H9 (cell line): ENCODE measurements at regions not wholly inside any gene's neighbourhood (a gene's known extent, or its start where the extent isn't known, plus 50 kb on each side); places are given as distances from the start of the nearest gene placed in this dataset.

Source experiments
- DNase-seq: peaks from one replicate; pipeline ENCODE4 v3.0.0-alpha.2; 2017
- H2AFZ ChIP-seq: one replicate; pipeline ENCODE4 v1.6.1; 2013; ENCODE audit warnings: mild to moderate bottlenecking, low read length, control low read depth, moderate library complexity
- H2AK5ac ChIP-seq: 2 replicates; pipeline ENCODE4 v1.6.1; 2013; ENCODE audit warnings: low read length, control low read depth, mixed read lengths; ENCODE audit not compliant: insufficient read length
- H2BK120ac ChIP-seq: one replicate; pipeline ENCODE4 v1.6.1; 2013; ENCODE audit warnings: low read depth, mild to moderate bottlenecking, low read length, control low read depth, inconsistent platforms; ENCODE audit not compliant: poor library complexity, severe bottlenecking
- H2BK12ac ChIP-seq: 2 replicates; pipeline ENCODE4 v1.6.1; 2013; ENCODE audit warnings: low read length, control low read depth, mixed read lengths, low read depth; ENCODE audit not compliant: insufficient read length
- H2BK15ac ChIP-seq: 2 replicates; pipeline ENCODE4 v1.6.1; 2013; ENCODE audit warnings: low read depth, low read length, control low read depth
- H2BK20ac ChIP-seq: one replicate; pipeline ENCODE4 v1.6.1; 2013; ENCODE audit warnings: low read depth, mild to moderate bottlenecking, low read length, control low read depth, inconsistent platforms; ENCODE audit not compliant: poor library complexity, severe bottlenecking
- H2BK5ac ChIP-seq: 2 replicates; pipeline ENCODE4 v1.6.1; 2013; ENCODE audit warnings: low read length, control low read depth, mixed read lengths; ENCODE audit not compliant: insufficient read length
- H3K14ac ChIP-seq: 2 replicates; pipeline ENCODE4 v1.6.1; 2013; ENCODE audit warnings: low read length, control low read depth; ENCODE audit not compliant: insufficient read depth
- H3K18ac ChIP-seq: 2 replicates; pipeline ENCODE4 v1.6.1; 2013; ENCODE audit warnings: low read depth, mild to moderate bottlenecking, mixed read lengths, low read length, control low read depth; ENCODE audit not compliant: insufficient read length
- H3K23ac ChIP-seq: 2 replicates; pipeline ENCODE4 v1.6.1; 2013; ENCODE audit warnings: low read length, control low read depth, mixed read lengths, low read depth; ENCODE audit not compliant: insufficient read length
- H3K23me2 ChIP-seq: 2 replicates; pipeline ENCODE4 v1.6.1; 2013; ENCODE audit warnings: low read depth, mild to moderate bottlenecking, mixed read lengths, low read length, control low read depth; ENCODE audit not compliant: insufficient read length, poor library complexity, severe bottlenecking
- H3K27ac ChIP-seq: 2 replicates; pipeline ENCODE4 v1.5.1; 2013; ENCODE audit warnings: low read length, control low read depth, mixed read lengths, low read depth; ENCODE audit not compliant: insufficient read length
- H3K27me3 ChIP-seq: 2 replicates; pipeline ENCODE4 v1.6.1; 2013; ENCODE audit warnings: low read length, control low read depth, inconsistent platforms; ENCODE audit not compliant: insufficient read depth
- H3K4ac ChIP-seq: 2 replicates; pipeline ENCODE4 v1.6.1; 2013; ENCODE audit warnings: low read depth, mild to moderate bottlenecking, control low read depth, inconsistent platforms, low read length, moderate library complexity
- H3K4me1 ChIP-seq: 2 replicates; pipeline ENCODE4 v1.6.1; 2013; ENCODE audit warnings: low read length, control low read depth, inconsistent platforms; ENCODE audit not compliant: insufficient read depth
- H3K4me2 ChIP-seq: 2 replicates; pipeline ENCODE4 v1.6.1; 2013; ENCODE audit warnings: low read length, control low read depth, mixed read lengths; ENCODE audit not compliant: insufficient read length, insufficient read depth
- H3K56ac ChIP-seq: 2 replicates; pipeline ENCODE4 v1.6.1; 2013; ENCODE audit warnings: low read depth, mild to moderate bottlenecking, mixed read lengths, low read length, control low read depth; ENCODE audit not compliant: insufficient read length
- H3K79me1 ChIP-seq: 2 replicates; pipeline ENCODE4 v1.6.1; 2013; ENCODE audit warnings: low read depth, mild to moderate bottlenecking, moderate library complexity, low read length, control low read depth, inconsistent platforms; ENCODE audit not compliant: insufficient read depth, poor library complexity, severe bottlenecking
- H3K79me2 ChIP-seq: 2 replicates; pipeline ENCODE4 v1.6.1; 2013; ENCODE audit warnings: low read length, control low read depth, inconsistent platforms; ENCODE audit not compliant: insufficient read depth
- H3K9ac ChIP-seq: 2 replicates; pipeline ENCODE4 v1.6.1; 2013; ENCODE audit warnings: low read length, control low read depth, mixed read lengths; ENCODE audit not compliant: insufficient read length; ENCODE audit errors: extremely low read depth
- H3K9me3 ChIP-seq: one replicate; pipeline ENCODE4 v1.6.1; 2013; ENCODE audit warnings: low read depth, low read length, inconsistent platforms; ENCODE audit not compliant: control insufficient read depth
- H3T11ph ChIP-seq: one replicate; pipeline ENCODE4 v1.6.1; 2013; ENCODE audit warnings: mild to moderate bottlenecking, low read length, control low read depth, inconsistent platforms
- H4K20me1 ChIP-seq: one replicate; pipeline ENCODE4 v1.6.1; 2013; ENCODE audit not compliant: control insufficient read depth, insufficient read length, insufficient read depth
- H4K5ac ChIP-seq: 2 replicates; pipeline ENCODE4 v1.6.1; 2013; ENCODE audit warnings: low read depth, mild to moderate bottlenecking, mixed read lengths, low read length, control low read depth; ENCODE audit not compliant: insufficient read length
- H4K8ac ChIP-seq: replicated peaks from 2 replicates; pipeline ENCODE4 v1.6.1; 2013; ENCODE audit warnings: low read length, control low read depth, mixed read lengths, low read depth; ENCODE audit not compliant: insufficient read length
- H4K91ac ChIP-seq: 2 replicates; pipeline ENCODE4 v1.6.1; 2013; ENCODE audit warnings: low read depth, mild to moderate bottlenecking, moderate library complexity, mixed read lengths, low read length, control low read depth; ENCODE audit not compliant: insufficient read length
- H3K27ac Mint-ChIP-seq, 3 experiments: 2 replicates in 2 of 3; 3 replicates in 1 of 3; pipeline ENCODE4 v1.8.0; 2020 to 2021; ENCODE audit warnings: mixed read lengths in 3 of 3, mild to moderate bottlenecking in 1 of 3, moderate library complexity in 1 of 3
- H3K27me3 Mint-ChIP-seq: 2 replicates; pipeline ENCODE4 v1.8.0; 2021; ENCODE audit warnings: low read depth, mild to moderate bottlenecking, moderate library complexity, mixed read lengths
- H3K36me3 Mint-ChIP-seq, 3 experiments: 2 replicates in 2 of 3; 3 replicates in 1 of 3; pipeline ENCODE4 v1.8.0; 2020 to 2021; ENCODE audit warnings: low read depth in 3 of 3, mixed read lengths in 3 of 3; ENCODE audit not compliant: insufficient read depth in 1 of 3
- H3K4me1 Mint-ChIP-seq, 2 experiments: 2 replicates each; pipeline ENCODE4 v1.8.0; 2020; ENCODE audit warnings: mixed read lengths in 2 of 2
- H3K4me3 Mint-ChIP-seq, 2 experiments: 2 replicates in 1 of 2; 3 replicates in 1 of 2; pipeline ENCODE4 v1.8.0; 2020 to 2021; ENCODE audit warnings: mild to moderate bottlenecking in 2 of 2, mixed read lengths in 2 of 2, moderate library complexity in 1 of 2
- H3K9me3 Mint-ChIP-seq, 2 experiments: 2 replicates in 1 of 2; 3 replicates in 1 of 2; pipeline ENCODE4 v1.8.0; 2020; ENCODE audit warnings: mild to moderate bottlenecking in 2 of 2, mixed read lengths in 2 of 2, moderate library complexity in 1 of 2
- WGBS: extraction: QIAGEN DNeasy Blood & Tissue Kit; methylation state at CpG from one replicate; pipeline ENCODE4 v1.1.7; 2013; ENCODE audit warnings: missing lambda C conversion rate, low lambda C conversion rate, mixed read lengths; ENCODE audit not compliant: insufficient read length; ENCODE audit errors: extremely low coverage; 5-methylcytosine and 5-hydroxymethylcytosine counted together
- TF ChIP-seq, protein P1 (sequence below): fragments of 200-600 bp; sonication (generic); conservative IDR thresholded peaks from 3 replicates; pipeline ENCODE4 v1.8.0; 2021; ENCODE audit warnings: antibody characterized with exemption, mild to moderate bottlenecking

DNA sequence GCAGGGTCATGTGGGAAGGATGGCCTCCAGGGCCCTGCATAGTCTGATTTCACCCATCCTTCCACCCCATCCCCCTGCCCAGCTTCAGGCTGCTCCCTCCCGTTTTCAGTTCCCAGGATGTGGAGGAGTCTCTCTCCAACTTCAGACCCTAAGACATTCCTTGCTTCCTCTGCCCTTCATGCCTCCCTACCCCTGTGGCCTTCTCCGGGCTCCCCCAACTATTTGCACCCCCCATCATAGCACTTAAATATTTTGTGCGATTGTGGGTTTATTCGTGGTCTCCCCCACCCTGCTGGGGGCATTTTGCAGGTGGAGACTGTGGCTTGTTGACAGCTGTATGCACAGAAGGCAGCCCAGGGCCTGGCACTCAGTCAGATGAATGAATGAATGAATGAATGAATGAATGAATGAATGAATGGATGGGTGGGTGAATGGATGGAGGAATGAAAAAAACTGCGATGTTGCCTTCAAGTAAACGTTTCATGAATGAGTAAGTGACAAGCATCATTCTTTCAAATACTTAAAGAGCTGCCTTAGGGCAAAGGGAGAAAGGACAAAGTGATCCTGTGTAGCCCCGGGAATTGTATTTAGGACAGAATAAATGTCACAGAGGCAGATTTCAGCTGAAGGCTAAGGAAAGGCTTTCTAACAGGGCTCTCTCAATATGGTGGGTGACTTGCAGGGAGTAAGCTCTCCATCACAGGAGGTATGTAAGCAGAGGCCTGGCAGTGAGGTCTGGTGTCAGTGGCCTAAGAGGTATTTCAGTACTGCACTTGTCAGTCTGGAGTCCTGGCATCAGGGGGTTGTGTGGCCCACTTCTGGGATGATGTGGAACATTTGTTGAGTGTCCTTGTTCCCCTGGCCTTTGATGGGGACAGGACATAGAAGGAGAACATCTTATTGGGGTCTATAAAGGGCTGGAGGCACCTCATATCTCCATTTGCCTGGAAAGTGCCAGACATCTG is 156.4 kb downstream of the PTPRU start:
- no peak overlapping the region for H3K18ac ChIP-seq
- H4K91ac ChIP-seq, result no peak overlapping the region
- no peak overlapping the region for H3K56ac ChIP-seq
- no peak overlapping the region for H3K27ac ChIP-seq
- H3K79me2 ChIP-seq, result no peaks in the 10 kb centered on the region
- no peak overlapping the region for H3K23ac ChIP-seq
- H3K4ac ChIP-seq, result no peak overlapping the region
- no peak overlapping the region for H2BK5ac ChIP-seq
- H2BK15ac ChIP-seq, result no peak overlapping the region
- no peak overlapping the region; the same call in 1 of the 2 replicates for H3K14ac ChIP-seq
- H4K5ac ChIP-seq, result no peak overlapping the region
- no peak overlapping the region for H3K9ac ChIP-seq
- H2BK120ac ChIP-seq, result no peak overlapping the region
- no peaks in the 10 kb centered on the region for H3K36me3 Mint-ChIP-seq
- H4K20me1 ChIP-seq, result no peaks in the 10 kb centered on the region
- no peaks in the 10 kb centered on the region for H3K9me3 Mint-ChIP-seq
- TF ChIP-seq, protein P1, sequence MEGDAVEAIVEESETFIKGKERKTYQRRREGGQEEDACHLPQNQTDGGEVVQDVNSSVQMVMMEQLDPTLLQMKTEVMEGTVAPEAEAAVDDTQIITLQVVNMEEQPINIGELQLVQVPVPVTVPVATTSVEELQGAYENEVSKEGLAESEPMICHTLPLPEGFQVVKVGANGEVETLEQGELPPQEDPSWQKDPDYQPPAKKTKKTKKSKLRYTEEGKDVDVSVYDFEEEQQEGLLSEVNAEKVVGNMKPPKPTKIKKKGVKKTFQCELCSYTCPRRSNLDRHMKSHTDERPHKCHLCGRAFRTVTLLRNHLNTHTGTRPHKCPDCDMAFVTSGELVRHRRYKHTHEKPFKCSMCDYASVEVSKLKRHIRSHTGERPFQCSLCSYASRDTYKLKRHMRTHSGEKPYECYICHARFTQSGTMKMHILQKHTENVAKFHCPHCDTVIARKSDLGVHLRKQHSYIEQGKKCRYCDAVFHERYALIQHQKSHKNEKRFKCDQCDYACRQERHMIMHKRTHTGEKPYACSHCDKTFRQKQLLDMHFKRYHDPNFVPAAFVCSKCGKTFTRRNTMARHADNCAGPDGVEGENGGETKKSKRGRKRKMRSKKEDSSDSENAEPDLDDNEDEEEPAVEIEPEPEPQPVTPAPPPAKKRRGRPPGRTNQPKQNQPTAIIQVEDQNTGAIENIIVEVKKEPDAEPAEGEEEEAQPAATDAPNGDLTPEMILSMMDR, result no peak
- H3K27ac Mint-ChIP-seq, result no peak overlapping the region
- no peaks in the 10 kb centered on the region for H3K9me3 ChIP-seq
- H2BK12ac ChIP-seq, result no peak overlapping the region
- no peak overlapping the region for H2AFZ ChIP-seq
- DNase-seq, result no peak
- no peaks in the 10 kb centered on the region for H3K4me1 ChIP-seq
- peaks cover 2 to 10% of the 10 kb centered on the region in 2 experiments; a peak in 2 of 4 replicates for H3K4me1 Mint-ChIP-seq
- no CpG with 5 or more reads among the region's 7 CpGs for WGBS
- H3K23me2 ChIP-seq, result no peaks in the 10 kb centered on the region
- H3K79me1 ChIP-seq, result no peaks in the 10 kb centered on the region
- H3T11ph ChIP-seq, result no peak overlapping the region
- H2BK20ac ChIP-seq, result no peak overlapping the region
- no peak overlapping the region for H2AK5ac ChIP-seq
- H3K27me3 Mint-ChIP-seq, result peaks cover 6% of the 10 kb centered on the region
- no peak overlapping the region for H3K4me2 ChIP-seq
- no peaks in the 10 kb centered on the region for H3K27me3 ChIP-seq
- H3K4me3 Mint-ChIP-seq, result no peak overlapping the region
- H4K8ac ChIP-seq, result no peak overlapping the region
